OCI-LY1 (cell line): ENCODE measurements at regions not wholly inside any gene's neighbourhood (a gene's known extent, or its start where the extent isn't known, plus 50 kb on each side); places are given as distances from the start of the nearest gene placed in this dataset.

Experiments
- H2AFZ ChIP-seq: fragments of 200-600 bp; sonication (generic), shearing (Covaris generic); 2 replicates; pipeline ENCODE4 v1.6.0; 2014; ENCODE audit warnings: antibody characterized with exemption, mild to moderate bottlenecking, low read length
- H3F3A ChIP-seq: fragments of 200-600 bp; sonication (generic), shearing (Covaris generic); 2 replicates; pipeline ENCODE4 v1.6.0; 2014; ENCODE audit warnings: mild to moderate bottlenecking, antibody characterized with exemption, low read length, moderate library complexity; ENCODE audit not compliant: insufficient read depth
- H3K27ac ChIP-seq: fragments of 200-600 bp; sonication (generic); 2 replicates; pipeline ENCODE4 v1.5.1; 2014; ENCODE audit warnings: low read length, mixed run types, mild to moderate bottlenecking, low read depth; ENCODE audit not compliant: poor library complexity, severe bottlenecking
- H3K27me3 ChIP-seq: fragments of 200-600 bp; sonication (generic); 2 replicates; pipeline ENCODE4 v1.6.0; 2014; ENCODE audit warnings: antibody characterized with exemption, mild to moderate bottlenecking, low read length, moderate library complexity; ENCODE audit not compliant: insufficient read depth
- H3K36me3 ChIP-seq: fragments of 200-600 bp; sonication (generic); 2 replicates; pipeline ENCODE4 v1.6.1; 2014; ENCODE audit warnings: mild to moderate bottlenecking, antibody characterized with exemption, low read length, moderate library complexity, mixed read lengths; ENCODE audit not compliant: insufficient read depth
- H3K4me1 ChIP-seq: fragments of 200-600 bp; sonication (generic); 2 replicates; pipeline ENCODE4 v1.5.1; 2014; ENCODE audit warnings: mild to moderate bottlenecking, low read length, moderate library complexity; ENCODE audit not compliant: insufficient read depth, severe bottlenecking
- H3K4me2 ChIP-seq: fragments of 200-600 bp; sonication (generic), shearing (Covaris generic); 2 replicates; pipeline ENCODE4 v1.6.1; 2014; ENCODE audit warnings: low read length
- H3K4me3 ChIP-seq: fragments of 200-600 bp; sonication (generic); 2 replicates; pipeline ENCODE4 v1.5.1; 2014; ENCODE audit warnings: low read length, low read depth, mild to moderate bottlenecking, mixed read lengths; ENCODE audit not compliant: poor library complexity, severe bottlenecking
- H3K79me2 ChIP-seq: fragments of 200-600 bp; shearing (Covaris generic); 2 replicates; pipeline ENCODE4 v1.6.1; 2016; ENCODE audit warnings: mixed run types, low read length, mixed read lengths; ENCODE audit not compliant: insufficient read depth
- H3K9ac ChIP-seq: fragments of 200-600 bp; sonication (generic), shearing (Covaris generic); 2 replicates; pipeline ENCODE4 v1.6.1; 2014; ENCODE audit warnings: mild to moderate bottlenecking, low read length, mixed read lengths
- H3K9me2 ChIP-seq: fragments of 200-600 bp; sonication (generic), shearing (Covaris generic); 2 replicates; pipeline ENCODE4 v1.6.1; 2014; ENCODE audit warnings: low read depth, mild to moderate bottlenecking, low read length, mixed read lengths
- H3K9me3 ChIP-seq: fragments of 200-600 bp; shearing (Covaris generic); 2 replicates; pipeline ENCODE4 v1.6.1; 2014; ENCODE audit warnings: low read length, mixed read lengths
- H4K20me1 ChIP-seq: fragments of 200-600 bp; sonication (generic), shearing (Covaris generic); 2 replicates; pipeline ENCODE4 v1.6.0; 2016; ENCODE audit warnings: mild to moderate bottlenecking, low read length; ENCODE audit not compliant: insufficient read depth
- CTCF ChIP-seq: fragments of 200-600 bp; sonication (generic), shearing (Covaris generic); IDR thresholded peaks from 2 replicates; pipeline ENCODE4 v1.5.1; 2017; ENCODE audit warnings: mild to moderate bottlenecking, antibody characterized with exemption, low read length, moderate library complexity, mixed read lengths
- EZH2 ChIP-seq: fragments of 200-600 bp; sonication (generic), shearing (Covaris generic); IDR thresholded peaks from 2 replicates; pipeline ENCODE4 v1.8.0; 2017; ENCODE audit warnings: borderline replicate concordance, mixed run types, mild to moderate bottlenecking, antibody characterized with exemption, low read length, moderate library complexity, mixed read lengths

GRCh38 chr1:163668472-163668871 is 346.7 kb downstream of the NUF2 start:
- no peaks in the 10 kb centered on the region for H4K20me1 ChIP-seq
- H3F3A ChIP-seq = no peaks in the 10 kb centered on the region
- H2AFZ ChIP-seq = no peak overlapping the region
- no peaks in the 10 kb centered on the region for H3K4me1 ChIP-seq
- no peaks in the 10 kb centered on the region for H3K36me3 ChIP-seq
- H3K79me2 ChIP-seq = no peaks in the 10 kb centered on the region
- no peaks in the 10 kb centered on the region for H3K9me2 ChIP-seq
- H3K27me3 ChIP-seq = 0 out of 2 replicates have a peak, but pooled peaks cover 3% of the 10 kb centered on the region
- no peak overlapping the region for H3K4me3 ChIP-seq
- H3K4me2 ChIP-seq = no peak overlapping the region
- no peak overlapping the region for H3K9ac ChIP-seq
- no peaks in the 10 kb centered on the region for H3K9me3 ChIP-seq
- TF ChIP-seq EZH2 = no peak
- no peak for TF ChIP-seq CTCF
- no peak overlapping the region for H3K27ac ChIP-seq

GRCh38 chr1:163670989-163671757 is 349.4 kb downstream of the NUF2 start:
- H3K79me2 ChIP-seq = no peaks in the 10 kb centered on the region
- no peak overlapping the region for H3K9ac ChIP-seq
- no peak for TF ChIP-seq EZH2
- TF ChIP-seq CTCF = no peak
- no peak overlapping the region for H2AFZ ChIP-seq
- H3K27ac ChIP-seq = no peak overlapping the region
- no peaks in the 10 kb centered on the region for H3K27me3 ChIP-seq
- H3K9me2 ChIP-seq = no peaks in the 10 kb centered on the region
- no peaks in the 10 kb centered on the region for H3F3A ChIP-seq
- no peak overlapping the region for H3K4me3 ChIP-seq
- H4K20me1 ChIP-seq = no peaks in the 10 kb centered on the region
- no peaks in the 10 kb centered on the region for H3K36me3 ChIP-seq
- H3K9me3 ChIP-seq = no peaks in the 10 kb centered on the region
- H3K4me2 ChIP-seq = no peak overlapping the region
- no peaks in the 10 kb centered on the region for H3K4me1 ChIP-seq

GRCh38 chr1:163672976-163673758 is 351.4 kb downstream of the NUF2 start:
- Histone ChIP-seq H3K27ac (no peak overlapping the region), H3K4me3 (no peak overlapping the region), H3K79me2 (no peaks in the 10 kb centered on the region), H3K4me2 (no peak overlapping the region), H3K9me2 (no peaks in the 10 kb centered on the region), H2AFZ (no peak overlapping the region), H3K9me3 (no peaks in the 10 kb centered on the region), H3K36me3 (no peaks in the 10 kb centered on the region), H3K9ac (no peak overlapping the region), H3K27me3 (no peaks in the 10 kb centered on the region), H3F3A (no peaks in the 10 kb centered on the region), H4K20me1 (no peaks in the 10 kb centered on the region), H3K4me1 (no peaks in the 10 kb centered on the region)
- TF ChIP-seq EZH2 (no peak), CTCF (no peak)
